ENCODE measurements at regions not wholly inside any gene's neighbourhood (a gene's known extent, or its start where the extent isn't known, plus 50 kb on each side); places are given as distances from the start of the nearest gene placed in this dataset.

GRCh38 chr7:114051871-114052331, 133.1 kb upstream of the PPP1R3A start:
- ATAC-seq (no peak), DNase-seq (ENCODE audit: low spot score) (no peak)
- Mint-ChIP-seq H3K4me1 (ENCODE audit: low read depth in 2 of 2) (peaks cover 7 to 8% of the 10 kb centered on the region in 2 donors), H3K9me3 (no peaks in the 10 kb centered on the region), H3K27me3 (no peaks in the 10 kb centered on the region), H3K36me3 (peaks cover 6% of the 10 kb centered on the region), H3K4me3 (no peak overlapping the region), H3K27ac (no peak overlapping the region)

GRCh38 chr7:114050571-114050970, 131.8 kb upstream of the PPP1R3A start:
- no peaks in the 10 kb centered on the region for H3K27me3 Mint-ChIP-seq
- no peak for DNase-seq (ENCODE audit: low spot score)
- no peaks in the 10 kb centered on the region for H3K36me3 Mint-ChIP-seq
- ATAC-seq, result no peak
- no peak overlapping the region for H3K27ac Mint-ChIP-seq
- no peak overlapping the region for H3K4me3 Mint-ChIP-seq
- H3K9me3 Mint-ChIP-seq, result no peaks in the 10 kb centered on the region
- H3K4me1 Mint-ChIP-seq (ENCODE audit: low read depth in 2 of 2), result peaks cover 7 to 8% of the 10 kb centered on the region in 2 donors

- Mint-ChIP-seq H3K9me3 (no peaks in the 10 kb centered on the region), H3K27ac (peak overlapping the region; percentile 25 to 47), H3K36me3 (no peaks in the 10 kb centered on the region), H3K4me1 (ENCODE audit: low read depth in 2 of 2) (peaks cover 7 to 8% of the 10 kb centered on the region in 2 donors), H3K27me3 (no peaks in the 10 kb centered on the region), H3K4me3 (peak overlapping the region; percentile 58)
- ATAC-seq (peak; percentile 54 to 61), DNase-seq (ENCODE audit: low spot score) (no peak)
Measured at GRCh38 chr7:114048386-114049235, 129.8 kb upstream of the PPP1R3A start.

- H3K27ac Mint-ChIP-seq, result peak overlapping the region; percentile 25 to 47
- DNase-seq (ENCODE audit: low spot score) (no peak), ATAC-seq (peak; percentile 52 to 66)
- H3K9me3 Mint-ChIP-seq, result no peaks in the 10 kb centered on the region
- H3K4me1 Mint-ChIP-seq (ENCODE audit: low read depth in 2 of 2), result peaks cover 7 to 8% of the 10 kb centered on the region in 2 donors
- peak overlapping the region; percentile 58 for H3K4me3 Mint-ChIP-seq
- H3K27me3 Mint-ChIP-seq, result no peaks in the 10 kb centered on the region
- H3K36me3 Mint-ChIP-seq, result no peaks in the 10 kb centered on the region
Measured at GRCh38 chr7:114047889-114048288, 129.1 kb upstream of the PPP1R3A start.

GRCh38 chr7:114033475-114033874, 114.7 kb upstream of the PPP1R3A start:
- H3K27me3 Mint-ChIP-seq, result no peaks in the 10 kb centered on the region
- no peak overlapping the region for H3K27ac Mint-ChIP-seq
- DNase-seq (ENCODE audit: low spot score) (no peak), ATAC-seq (no peak)
- H3K9me3 Mint-ChIP-seq, result no peaks in the 10 kb centered on the region
- H3K36me3 Mint-ChIP-seq, result no peaks in the 10 kb centered on the region
- H3K4me3 Mint-ChIP-seq, result no peak overlapping the region
- H3K4me1 Mint-ChIP-seq (ENCODE audit: low read depth in 2 of 2), result no peaks in the 10 kb centered on the region

- Mint-ChIP-seq H3K4me1 (ENCODE audit: low read depth in 2 of 2) (no peaks in the 10 kb centered on the region), H3K36me3 (no peaks in the 10 kb centered on the region), H3K27ac (no peak overlapping the region), H3K4me3 (no peak overlapping the region), H3K27me3 (no peaks in the 10 kb centered on the region), H3K9me3 (no peaks in the 10 kb centered on the region)
- DNase-seq (ENCODE audit: low spot score) (no peak), ATAC-seq (no peak)
Measured at GRCh38 chr7:114026486-114027089, 107.8 kb upstream of the PPP1R3A start.

- no peaks in the 10 kb centered on the region for H3K4me1 Mint-ChIP-seq (ENCODE audit: low read depth in 2 of 2)
- H3K9me3 Mint-ChIP-seq, result no peaks in the 10 kb centered on the region
Measured at GRCh38 chr7:114021135-114021534, 102.3 kb upstream of the PPP1R3A start.

GRCh38 chr7:114008696-114009095, 89.9 kb upstream of the PPP1R3A start:
- Mint-ChIP-seq H3K27ac (no peak overlapping the region), H3K27me3 (no peaks in the 10 kb centered on the region), H3K9me3 (peaks cover 9% of the 10 kb centered on the region), H3K4me3 (no peak overlapping the region), H3K4me1 (ENCODE audit: low read depth in 2 of 2) (no peaks in the 10 kb centered on the region), H3K36me3 (no peaks in the 10 kb centered on the region)
- ATAC-seq, result no peak
- no peak for DNase-seq (ENCODE audit: low spot score)

More at GRCh38 chr7:114021135-114021534, 102.3 kb upstream of the PPP1R3A start:
- H3K27ac Mint-ChIP-seq, result no peak overlapping the region
- DNase-seq (ENCODE audit: low spot score) (no peak), ATAC-seq (no peak)
- H3K36me3 Mint-ChIP-seq, result no peaks in the 10 kb centered on the region
- H3K27me3 Mint-ChIP-seq, result no peaks in the 10 kb centered on the region
- no peak overlapping the region for H3K4me3 Mint-ChIP-seq

GRCh38 chr7:114007386-114007785, 88.6 kb upstream of the PPP1R3A start:
- Mint-ChIP-seq H3K4me3 (no peak overlapping the region), H3K9me3 (peaks cover 21% of the 10 kb centered on the region), H3K27ac (no peak overlapping the region), H3K36me3 (peaks cover 6% of the 10 kb centered on the region), H3K4me1 (ENCODE audit: low read depth in 2 of 2) (no peaks in the 10 kb centered on the region), H3K27me3 (no peaks in the 10 kb centered on the region)
- DNase-seq (ENCODE audit: low spot score), result no peak
- ATAC-seq, result no peak

GRCh38 chr7:113998934-113999333, 80.1 kb upstream of the PPP1R3A start:
- Mint-ChIP-seq H3K4me1 (ENCODE audit: low read depth in 2 of 2) (no peaks in the 10 kb centered on the region), H3K27me3 (no peaks in the 10 kb centered on the region), H3K4me3 (no peak overlapping the region), H3K27ac (no peak overlapping the region), H3K36me3 (peaks cover 16% of the 10 kb centered on the region), H3K9me3 (peaks cover 38% of the 10 kb centered on the region)
- no peak for DNase-seq (ENCODE audit: low spot score)
- ATAC-seq, result no peak

- DNase-seq (ENCODE audit: low spot score) (no peak), ATAC-seq (no peak)
- Mint-ChIP-seq H3K4me1 (ENCODE audit: low read depth in 2 of 2) (no peaks in the 10 kb centered on the region), H3K9me3 (peaks cover 25% of the 10 kb centered on the region), H3K36me3 (peaks cover under 1% of the 10 kb centered on the region), H3K4me3 (no peak overlapping the region), H3K27ac (no peak overlapping the region), H3K27me3 (no peaks in the 10 kb centered on the region)
Measured at GRCh38 chr7:113996405-113996804, 77.6 kb upstream of the PPP1R3A start.

- ATAC-seq (no peak), DNase-seq (ENCODE audit: low spot score) (no peak)
- H3K4me3 Mint-ChIP-seq, result no peak overlapping the region
- H3K27ac Mint-ChIP-seq, result no peak overlapping the region
- H3K9me3 Mint-ChIP-seq, result peaks cover 10% of the 10 kb centered on the region
- no peaks in the 10 kb centered on the region for H3K27me3 Mint-ChIP-seq
- no peaks in the 10 kb centered on the region for H3K36me3 Mint-ChIP-seq
- H3K4me1 Mint-ChIP-seq (ENCODE audit: low read depth in 2 of 2), result no peaks in the 10 kb centered on the region
Measured at GRCh38 chr7:113986216-113986615, 67.4 kb upstream of the PPP1R3A start.

GRCh38 chr7:113976508-113976907, 57.7 kb upstream of the PPP1R3A start:
- Mint-ChIP-seq H3K27ac (no peak overlapping the region), H3K27me3 (no peaks in the 10 kb centered on the region), H3K4me1 (ENCODE audit: low read depth in 2 of 2) (no peaks in the 10 kb centered on the region), H3K4me3 (no peak overlapping the region), H3K9me3 (peaks cover 23% of the 10 kb centered on the region), H3K36me3 (no peaks in the 10 kb centered on the region)
- no peak for DNase-seq (ENCODE audit: low spot score)
- no peak for ATAC-seq

GRCh38 chr7:113968713-113969112, 49.9 kb upstream of the PPP1R3A start:
- peaks cover 13% of the 10 kb centered on the region for H3K9me3 Mint-ChIP-seq
- H3K36me3 Mint-ChIP-seq, result no peaks in the 10 kb centered on the region
- ATAC-seq (no peak), DNase-seq (ENCODE audit: low spot score) (no peak)
- H3K4me3 Mint-ChIP-seq, result no peak overlapping the region
- no peak overlapping the region for H3K27ac Mint-ChIP-seq
- H3K27me3 Mint-ChIP-seq, result no peaks in the 10 kb centered on the region
- H3K4me1 Mint-ChIP-seq (ENCODE audit: low read depth in 2 of 2), result no peaks in the 10 kb centered on the region

All from natural killer cell treated with Interleukin-12 subunit alpha and Interleukin-12 subunit beta and Interleukin-15 and Interleukin-18, amount 100 ng/mL, for 72 hours (primary cell).